Thymus (tissue), 11 donors: ENCODE measurements at regions not wholly inside any gene's neighbourhood (a gene's known extent, or its start where the extent isn't known, plus 50 kb on each side); places are given as distances from the start of the nearest gene placed in this dataset.
"Not testable (repeated sequence)": the region's sequence is repeated elsewhere in the genome, so short reads cannot be mapped to it uniquely, and the experiment has no call there.

Experiments used
- DNase-seq, 9 donors: peaks; one replicate each; pipeline ENCODE4 v3.0.0-alpha.2; 2013; ENCODE audit warnings: low spot score in 9 of 9, low read depth in 6 of 9, missing footprints in 1 of 9
- H3K27ac ChIP-seq, 2 donors: one replicate each; pipeline ENCODE4 v1.5.1; 2013; ENCODE audit warnings: control low read depth in 1 of 2, low read depth in 1 of 2, low read length in 1 of 2, mild to moderate bottlenecking in 1 of 2, moderate library complexity in 1 of 2
- H3K27me3 ChIP-seq, 2 donors: one replicate each; pipeline ENCODE4 v1.5.1; 2013; ENCODE audit warnings: low read length in 1 of 2; ENCODE audit not compliant: control insufficient read depth in 2 of 2, insufficient read depth in 1 of 2
- H3K36me3 ChIP-seq, 2 donors: one replicate each; pipeline ENCODE4 v1.5.1; 2013; ENCODE audit warnings: low read length in 1 of 2, mild to moderate bottlenecking in 1 of 2, moderate library complexity in 1 of 2; ENCODE audit not compliant: control insufficient read depth in 2 of 2, insufficient read depth in 2 of 2
- H3K4me1 ChIP-seq, 2 donors: one replicate each; pipeline ENCODE4 v1.5.1; 2013; ENCODE audit warnings: low read length in 2 of 2; ENCODE audit not compliant: control insufficient read depth in 2 of 2, insufficient read depth in 2 of 2
- H3K4me3 ChIP-seq, 2 donors: one replicate each; pipeline ENCODE4 v1.5.1; 2013; ENCODE audit warnings: low read length in 2 of 2, control low read depth in 1 of 2, mild to moderate bottlenecking in 1 of 2
- H3K9me3 ChIP-seq, 2 donors: one replicate each; pipeline ENCODE4 v1.5.1; 2013; ENCODE audit warnings: low read length in 1 of 2, mild to moderate bottlenecking in 1 of 2; ENCODE audit not compliant: control insufficient read depth in 2 of 2, insufficient read depth in 1 of 2
- WGBS: extraction: QIAGEN DNeasy Blood & Tissue Kit; methylation state at CpG from one replicate; pipeline ENCODE4 v1.1.7; 2013; 5-methylcytosine and 5-hydroxymethylcytosine counted together
- donor health status: healthy.

DNA sequence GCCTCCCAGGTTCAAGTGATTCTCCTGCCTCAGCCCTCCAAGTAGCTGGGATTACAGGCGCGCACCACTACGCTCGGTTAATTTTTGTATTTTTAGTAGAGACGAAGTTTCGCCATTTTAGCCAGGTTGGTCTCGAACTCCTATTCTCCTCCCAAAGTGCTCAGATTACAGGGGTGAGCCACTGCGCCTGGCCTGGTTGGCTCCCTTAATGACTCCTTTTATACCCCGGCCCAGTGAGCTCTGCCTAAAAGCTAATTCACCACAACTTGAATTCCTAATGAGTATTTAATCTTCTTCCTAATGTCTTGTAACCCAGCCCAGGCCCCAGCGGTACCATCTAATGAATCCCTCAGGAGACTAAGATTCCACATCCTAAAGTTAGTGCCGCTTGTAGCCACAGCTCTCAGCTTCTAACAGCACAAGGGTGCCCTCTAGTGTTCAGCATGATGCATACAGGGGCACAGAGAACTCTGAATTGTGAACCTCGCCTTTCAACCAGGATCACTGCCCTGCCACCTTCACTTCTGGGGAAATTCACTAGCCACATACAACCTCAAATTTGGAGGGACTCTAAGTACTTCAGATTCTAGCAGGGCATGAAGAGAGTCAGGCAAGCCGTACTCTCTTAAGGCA is 89.5 kb downstream of the OR13H1 start:
- DNase-seq: peak; percentile 0 to 62 (median 15)
- H3K4me3 ChIP-seq: no peak overlapping the region
- H3K9me3 ChIP-seq: no peaks in the 10 kb centered on the region
- no peak overlapping the region for H3K27ac ChIP-seq
- 64% methylated on average over 13 of the region's 13 CpGs for whole genome bisulfite sequencing
- H3K4me1 ChIP-seq: no peaks in the 10 kb centered on the region
- H3K27me3 ChIP-seq: no peaks in the 10 kb centered on the region
- H3K36me3 ChIP-seq: no peaks in the 10 kb centered on the region

DNA sequence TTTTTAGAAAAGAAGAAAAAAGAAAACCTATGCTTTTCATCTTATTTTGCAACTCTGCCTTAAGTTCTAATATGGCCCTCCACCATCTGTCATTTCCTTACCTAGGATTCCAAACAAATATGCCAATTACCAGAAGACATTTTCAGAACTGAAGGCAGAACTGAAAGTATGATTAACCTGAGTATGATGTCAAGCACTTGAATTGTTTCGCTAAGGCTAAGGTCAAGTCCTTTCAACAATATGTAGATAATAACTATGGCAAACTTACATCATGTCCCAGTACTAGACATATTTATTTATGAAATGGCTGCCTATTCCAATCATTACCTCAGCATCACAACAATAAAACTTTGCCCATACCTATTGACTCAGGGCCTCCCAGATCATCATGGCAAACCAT is 91.0 kb downstream of the OR13H1 start:
- Histone ChIP-seq H3K4me3 (no peak overlapping the region), H3K27me3 (no peaks in the 10 kb centered on the region), H3K27ac (no peak overlapping the region), H3K36me3 (no peaks in the 10 kb centered on the region), H3K4me1 (no peaks in the 10 kb centered on the region), H3K9me3 (no peaks in the 10 kb centered on the region)
- DNase-seq: no peak
- 96% methylated on average over 1 of the region's 1 CpG for WGBS

DNA sequence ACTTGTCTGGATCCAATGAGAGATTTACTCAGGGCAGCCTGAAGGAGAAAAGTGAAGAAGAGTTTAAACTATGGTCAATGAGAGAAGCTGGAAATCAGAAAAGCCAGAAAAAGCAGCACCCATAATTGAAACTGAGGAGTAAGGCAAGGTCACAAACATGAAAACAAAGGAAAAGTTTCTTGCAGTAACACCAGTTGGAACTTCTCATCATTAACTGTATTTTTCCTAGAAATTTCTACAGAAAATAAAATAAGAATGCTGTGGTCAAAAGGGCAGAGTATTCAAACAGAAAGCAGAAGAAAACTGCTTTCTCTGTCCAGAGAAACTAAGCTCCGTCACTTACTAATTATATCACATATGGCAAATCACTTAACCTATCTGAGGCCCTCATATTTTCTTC is 102.2 kb downstream of the OR13H1 start:
- H3K9me3 ChIP-seq: no peaks in the 10 kb centered on the region
- no peak for DNase-seq
- H3K4me3 ChIP-seq: no peak overlapping the region
- no peaks in the 10 kb centered on the region for H3K36me3 ChIP-seq
- no peaks in the 10 kb centered on the region for H3K27me3 ChIP-seq
- no peaks in the 10 kb centered on the region for H3K4me1 ChIP-seq
- 93% methylated on average over 1 of the region's 1 CpG for WGBS
- no peak overlapping the region for H3K27ac ChIP-seq

DNA sequence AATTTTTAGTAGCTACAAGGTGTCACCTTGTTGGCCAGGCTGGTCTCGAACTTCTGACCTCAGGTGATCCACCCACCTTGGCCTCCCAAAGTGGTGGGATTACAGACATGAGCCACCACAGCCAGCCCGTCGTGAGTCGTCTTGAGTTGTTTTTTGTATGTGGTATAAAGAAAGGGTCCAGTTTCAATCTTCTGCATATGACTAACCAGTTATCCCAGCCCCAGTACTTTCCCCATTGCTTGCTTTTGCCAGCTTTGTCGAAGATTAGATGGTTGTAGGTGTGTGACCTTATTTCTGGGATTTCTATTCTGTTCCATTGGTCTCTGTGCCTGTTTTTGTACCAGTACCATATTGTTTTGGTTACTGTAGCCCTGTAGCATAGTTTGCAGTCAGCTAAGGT is 105.9 kb downstream of the OR13H1 start:
- no peaks in the 10 kb centered on the region for H3K9me3 ChIP-seq
- no peaks in the 10 kb centered on the region for H3K36me3 ChIP-seq
- H3K27me3 ChIP-seq: no peaks in the 10 kb centered on the region
- no peaks in the 10 kb centered on the region for H3K4me1 ChIP-seq
- H3K4me3 ChIP-seq: no peak overlapping the region
- 91% methylated on average over 5 of the region's 5 CpGs for WGBS
- no peak overlapping the region for H3K27ac ChIP-seq
- no peak for DNase-seq

DNA sequence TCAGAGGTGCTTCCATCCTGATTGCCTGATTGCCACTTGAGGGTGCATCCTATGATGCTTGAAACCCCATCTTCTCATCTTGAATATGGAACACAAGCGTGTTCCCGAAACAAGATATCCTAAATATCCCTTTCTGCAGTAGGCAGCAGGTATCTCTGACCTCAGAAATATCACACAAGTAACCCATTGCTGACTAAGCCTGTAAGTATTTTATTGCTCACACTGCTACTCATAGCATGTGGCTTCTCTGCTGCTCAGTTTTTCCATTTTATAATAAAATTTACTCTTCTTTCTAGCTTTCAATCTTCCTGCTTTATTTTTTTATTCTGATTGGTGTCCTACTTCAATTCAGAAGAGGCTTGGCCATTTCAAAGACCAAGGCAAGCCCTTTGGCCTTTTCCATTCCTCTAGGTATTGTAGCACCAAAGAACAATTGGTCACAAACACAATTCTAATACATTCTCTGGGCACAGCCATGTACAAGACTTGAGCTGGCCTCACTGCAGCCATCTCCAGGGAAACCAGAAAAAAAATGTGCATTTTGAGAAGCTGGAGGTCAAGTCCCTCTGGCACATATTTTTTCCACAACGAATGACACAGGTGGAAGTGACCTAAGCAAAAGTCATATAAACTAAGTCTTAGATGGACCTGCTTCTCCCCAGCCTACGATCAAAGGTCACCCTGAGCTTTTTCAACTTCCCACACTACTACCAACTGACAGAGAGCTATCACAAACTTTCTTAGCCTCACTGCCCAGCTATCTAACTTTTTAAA is 107.0 kb downstream of the OR13H1 start:
- Histone ChIP-seq H3K4me1 (no peaks in the 10 kb centered on the region), H3K36me3 (no peaks in the 10 kb centered on the region), H3K9me3 (no peaks in the 10 kb centered on the region), H3K27ac (no peak overlapping the region), H3K4me3 (no peak overlapping the region), H3K27me3 (no peaks in the 10 kb centered on the region)
- 87% methylated on average over 4 of the region's 4 CpGs for WGBS
- DNase-seq: no peak

DNA sequence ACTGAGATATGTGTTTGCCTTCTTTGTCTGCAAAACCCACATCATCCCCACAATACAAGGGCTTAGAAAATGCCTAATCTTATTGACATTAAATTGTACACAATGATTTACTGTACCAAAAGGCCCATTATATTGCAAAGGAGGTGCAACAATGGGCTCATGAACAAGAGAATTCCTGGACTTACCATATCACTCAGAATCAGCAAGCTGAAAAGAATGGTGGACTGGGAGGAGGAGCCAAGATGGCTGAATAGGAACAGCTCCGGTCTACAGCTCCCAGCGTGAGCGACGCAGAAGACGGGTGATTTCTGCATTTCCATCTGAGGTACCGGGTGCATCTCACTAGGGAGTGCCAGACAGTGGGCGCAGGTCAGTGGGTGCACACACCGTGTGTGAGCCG is 119.9 kb downstream of the OR13H1 start:
- not testable (repeated sequence) for H3K4me1 ChIP-seq, DNase-seq, H3K9me3 ChIP-seq, H3K27ac ChIP-seq, H3K36me3 ChIP-seq, H3K27me3 ChIP-seq, H3K4me3 ChIP-seq
- 96% methylated on average over 9 of the region's 9 CpGs for WGBS

DNA sequence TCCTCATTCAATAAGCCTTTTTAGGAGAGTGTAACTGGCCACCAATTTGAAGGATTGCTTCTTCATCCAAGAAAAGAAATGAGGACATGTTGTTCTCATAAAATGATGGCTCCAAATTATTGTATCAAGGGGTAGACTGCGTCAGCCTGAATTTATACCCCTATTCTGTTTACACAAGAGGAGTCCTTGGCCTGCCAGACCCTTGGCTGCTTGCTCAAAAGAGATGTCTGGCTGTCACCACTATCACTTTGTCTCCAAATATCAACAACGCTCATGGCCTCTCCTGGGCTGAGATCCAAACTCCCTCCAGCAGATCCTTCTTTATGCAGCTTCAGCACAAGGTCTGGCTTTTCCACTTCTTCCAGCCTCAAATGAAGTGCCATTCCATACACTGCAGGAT is 127.9 kb downstream of the OR13H1 start:
- no peak for DNase-seq
- H3K36me3 ChIP-seq: no peaks in the 10 kb centered on the region
- 95% methylated on average over 2 of the region's 2 CpGs for WGBS

DNA sequence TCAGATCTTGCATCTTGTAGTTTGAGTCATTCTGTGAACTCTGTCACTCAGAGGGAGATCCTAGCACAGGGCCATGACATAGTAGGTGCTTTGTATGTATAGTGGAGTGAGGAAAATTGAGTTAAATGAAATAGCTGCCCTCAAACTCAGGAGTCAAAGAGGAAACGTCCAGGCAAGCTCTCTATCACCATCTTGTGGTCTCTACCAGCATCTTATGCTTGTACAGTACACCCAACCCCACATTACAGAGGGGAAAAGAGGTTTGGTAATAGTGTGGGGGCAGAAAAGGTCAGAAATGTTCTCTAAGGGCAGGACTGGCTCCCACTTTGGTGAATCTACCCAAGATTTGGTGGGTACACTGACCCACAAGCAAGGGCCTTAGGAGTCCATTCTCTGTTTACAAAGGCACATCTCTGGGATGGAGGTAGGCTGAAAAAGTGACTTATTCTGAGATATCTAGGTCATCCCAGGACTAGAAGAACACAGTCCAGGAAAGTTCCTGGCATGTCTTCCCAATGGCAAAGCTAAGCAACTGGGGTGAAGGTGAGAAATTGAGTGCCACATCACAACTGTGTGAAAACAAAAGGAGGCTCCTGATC is 131.8 kb downstream of the OR13H1 start:
- Histone ChIP-seq H3K27ac (no peak overlapping the region), H3K36me3 (no peaks in the 10 kb centered on the region), H3K9me3 (no peaks in the 10 kb centered on the region), H3K4me3 (no peak overlapping the region), H3K27me3 (peaks cover 0 to 3% of the 10 kb centered on the region in 2 donors), H3K4me1 (no peaks in the 10 kb centered on the region)
- peak in 2 of 9 donors; percentile 4 to 20 for DNase-seq
- 7% methylated on average over 1 of the region's 1 CpG for WGBS

More for the DNA sequence above, 127.9 kb downstream of the OR13H1 start:
- H3K27me3 ChIP-seq: no peaks in the 10 kb centered on the region
- H3K4me1 ChIP-seq: no peaks in the 10 kb centered on the region
- H3K9me3 ChIP-seq: no peaks in the 10 kb centered on the region
- no peak overlapping the region for H3K4me3 ChIP-seq
- H3K27ac ChIP-seq: no peak overlapping the region
